ENCODE measurements at regions not wholly inside any gene's neighbourhood (a gene's known extent, or its start where the extent isn't known, plus 50 kb on each side); places are given as distances from the start of the nearest gene placed in this dataset.

GRCh38 chr10:34058845-34059614 is 724.6 kb upstream of the NRP1 start:
- TF ChIP-seq ZBTB7A (IDR thresholded peaks at IDR 0.05; ENCODE audit: low read depth) (no peak), TAF1 (IDR thresholded peaks at IDR 0.05; ENCODE audit: low read depth) (no peak), EGR1 (IDR thresholded peaks at IDR 0.05) (no peak), CEBPB (IDR thresholded peaks at IDR 0.05) (no peak), TCF12 (IDR thresholded peaks at IDR 0.05; ENCODE audit: low read depth) (no peak), TEAD4 (IDR thresholded peaks at IDR 0.05) (no peak)
- TF ChIP-seq, protein P1, sequence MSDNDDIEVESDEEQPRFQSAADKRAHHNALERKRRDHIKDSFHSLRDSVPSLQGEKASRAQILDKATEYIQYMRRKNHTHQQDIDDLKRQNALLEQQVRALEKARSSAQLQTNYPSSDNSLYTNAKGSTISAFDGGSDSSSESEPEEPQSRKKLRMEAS (IDR thresholded peaks at IDR 0.05), result no peak

DNA sequence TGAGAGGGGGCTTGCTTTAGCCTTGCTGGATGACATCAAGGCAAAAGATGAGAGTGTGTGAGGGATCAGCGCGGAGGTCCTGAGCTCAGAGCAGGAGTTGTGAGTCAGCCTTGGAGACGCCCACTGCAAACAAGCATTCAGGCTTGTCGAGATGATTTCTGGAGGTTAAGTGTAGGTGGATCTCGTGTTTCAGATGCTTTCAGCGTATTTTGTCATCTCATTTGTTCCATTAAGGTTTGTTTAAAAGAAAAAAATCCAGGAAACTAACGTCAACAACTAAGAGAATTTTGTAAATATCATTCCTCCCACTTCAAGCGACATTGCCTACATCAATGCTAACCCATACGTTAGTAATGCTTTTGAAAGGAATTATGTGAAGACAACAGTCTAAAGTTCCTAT is 715.4 kb upstream of the NRP1 start:
- TF ChIP-seq YY1 (IDR thresholded peaks at IDR 0.05; ENCODE audit: low read depth) (no peak), CREB1 (IDR thresholded peaks at IDR 0.05; ENCODE audit: low read depth) (no peak), EGR1 (IDR thresholded peaks at IDR 0.05) (no peak), CEBPB (IDR thresholded peaks at IDR 0.05) (no peak), TCF12 (IDR thresholded peaks at IDR 0.05; ENCODE audit: low read depth) (no peak), FOXM1 (IDR thresholded peaks at IDR 0.05; ENCODE audit: borderline replicate concordance, low read depth) (no peak), RAD21 (IDR thresholded peaks at IDR 0.05; ENCODE audit: low read depth) (no peak), TAF1 (IDR thresholded peaks at IDR 0.05; ENCODE audit: low read depth) (no peak), TEAD4 (IDR thresholded peaks at IDR 0.05) (no peak), NFIC (IDR thresholded peaks at IDR 0.05) (no peak), REST (IDR thresholded peaks at IDR 0.05; ENCODE audit: low read depth) (no peak), EP300 (IDR thresholded peaks at IDR 0.05; ENCODE audit: borderline replicate concordance) (no peak)

GRCh38 chr10:34049469-34049868 is 715.0 kb upstream of the NRP1 start:
- TF ChIP-seq NFIC (IDR thresholded peaks at IDR 0.05), result no peak

- TF ChIP-seq FOXM1 (IDR thresholded peaks at IDR 0.05; ENCODE audit: borderline replicate concordance, low read depth) (no peak), RAD21 (IDR thresholded peaks at IDR 0.05; ENCODE audit: low read depth) (no peak), TAF1 (IDR thresholded peaks at IDR 0.05; ENCODE audit: low read depth) (no peak), YY1 (IDR thresholded peaks at IDR 0.05; ENCODE audit: low read depth) (no peak), USF1 (IDR thresholded peaks at IDR 0.05) (no peak), NFIC (IDR thresholded peaks at IDR 0.05) (no peak), EP300 (IDR thresholded peaks at IDR 0.05; ENCODE audit: borderline replicate concordance) (no peak), TCF12 (IDR thresholded peaks at IDR 0.05; ENCODE audit: low read depth) (no peak), TEAD4 (IDR thresholded peaks at IDR 0.05) (no peak), CEBPB (IDR thresholded peaks at IDR 0.05) (no peak), EGR1 (IDR thresholded peaks at IDR 0.05) (no peak), REST (IDR thresholded peaks at IDR 0.05; ENCODE audit: low read depth) (no peak), CREB1 (IDR thresholded peaks at IDR 0.05; ENCODE audit: low read depth) (no peak), ZBTB7A (IDR thresholded peaks at IDR 0.05; ENCODE audit: low read depth) (no peak)
- TF ChIP-seq, protein P1 (IDR thresholded peaks at IDR 0.05), result no peak
Measured at GRCh38 chr10:34047389-34047788, 712.9 kb upstream of the NRP1 start.

GRCh38 chr10:34046506-34047034 is 712.1 kb upstream of the NRP1 start:
- TF ChIP-seq YY1 (IDR thresholded peaks at IDR 0.05; ENCODE audit: low read depth) (no peak), EGR1 (IDR thresholded peaks at IDR 0.05) (no peak), CEBPB (IDR thresholded peaks at IDR 0.05) (no peak), TAF1 (IDR thresholded peaks at IDR 0.05; ENCODE audit: low read depth) (no peak), NFIC (IDR thresholded peaks at IDR 0.05) (no peak), ZBTB7A (IDR thresholded peaks at IDR 0.05; ENCODE audit: low read depth) (no peak), REST (IDR thresholded peaks at IDR 0.05; ENCODE audit: low read depth) (no peak)
- TF ChIP-seq, protein P1 (IDR thresholded peaks at IDR 0.05), result no peak
